ENCODE measurements at regions not wholly inside any gene's neighbourhood (a gene's known extent, or its start where the extent isn't known, plus 50 kb on each side); places are given as distances from the start of the nearest gene placed in this dataset.

GRCh38 chr10:109762555-109762954 lies 160.8 kb downstream of the XPNPEP1 start:
- TF ChIP-seq, protein P1, sequence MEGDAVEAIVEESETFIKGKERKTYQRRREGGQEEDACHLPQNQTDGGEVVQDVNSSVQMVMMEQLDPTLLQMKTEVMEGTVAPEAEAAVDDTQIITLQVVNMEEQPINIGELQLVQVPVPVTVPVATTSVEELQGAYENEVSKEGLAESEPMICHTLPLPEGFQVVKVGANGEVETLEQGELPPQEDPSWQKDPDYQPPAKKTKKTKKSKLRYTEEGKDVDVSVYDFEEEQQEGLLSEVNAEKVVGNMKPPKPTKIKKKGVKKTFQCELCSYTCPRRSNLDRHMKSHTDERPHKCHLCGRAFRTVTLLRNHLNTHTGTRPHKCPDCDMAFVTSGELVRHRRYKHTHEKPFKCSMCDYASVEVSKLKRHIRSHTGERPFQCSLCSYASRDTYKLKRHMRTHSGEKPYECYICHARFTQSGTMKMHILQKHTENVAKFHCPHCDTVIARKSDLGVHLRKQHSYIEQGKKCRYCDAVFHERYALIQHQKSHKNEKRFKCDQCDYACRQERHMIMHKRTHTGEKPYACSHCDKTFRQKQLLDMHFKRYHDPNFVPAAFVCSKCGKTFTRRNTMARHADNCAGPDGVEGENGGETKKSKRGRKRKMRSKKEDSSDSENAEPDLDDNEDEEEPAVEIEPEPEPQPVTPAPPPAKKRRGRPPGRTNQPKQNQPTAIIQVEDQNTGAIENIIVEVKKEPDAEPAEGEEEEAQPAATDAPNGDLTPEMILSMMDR (conservative IDR thresholded peaks at IDR 0.05; ENCODE audit: low read depth, low read length) = no peak
- TF ChIP-seq POLR2A (IDR thresholded peaks at IDR 0.05; ENCODE audit: low read depth, low read length) (no peak), MXI1 (IDR thresholded peaks at IDR 0.05; ENCODE audit: borderline replicate concordance, low read depth, low read length) (no peak), SMC3 (IDR thresholded peaks at IDR 0.05; ENCODE audit: low read depth, low read length) (no peak), RAD21 (IDR thresholded peaks at IDR 0.05; ENCODE audit: low read length) (no peak), CEBPB (IDR thresholded peaks at IDR 0.05; ENCODE audit: low read depth, low read length) (no peak), RFX5 (IDR thresholded peaks at IDR 0.05; ENCODE audit: low read depth, low read length) (no peak), MAFK (IDR thresholded peaks at IDR 0.05; ENCODE audit: low read depth, low read length) (no peak), CHD1 (IDR thresholded peaks at IDR 0.05; ENCODE audit: low read depth, low read length) (no peak), BHLHE40 (IDR thresholded peaks at IDR 0.05; ENCODE audit: low read depth, low read length) (no peak), RCOR1 (IDR thresholded peaks at IDR 0.05; ENCODE audit: insufficient replicate concordance, low read length) (no peak)
- TF ChIP-seq, protein P2, sequence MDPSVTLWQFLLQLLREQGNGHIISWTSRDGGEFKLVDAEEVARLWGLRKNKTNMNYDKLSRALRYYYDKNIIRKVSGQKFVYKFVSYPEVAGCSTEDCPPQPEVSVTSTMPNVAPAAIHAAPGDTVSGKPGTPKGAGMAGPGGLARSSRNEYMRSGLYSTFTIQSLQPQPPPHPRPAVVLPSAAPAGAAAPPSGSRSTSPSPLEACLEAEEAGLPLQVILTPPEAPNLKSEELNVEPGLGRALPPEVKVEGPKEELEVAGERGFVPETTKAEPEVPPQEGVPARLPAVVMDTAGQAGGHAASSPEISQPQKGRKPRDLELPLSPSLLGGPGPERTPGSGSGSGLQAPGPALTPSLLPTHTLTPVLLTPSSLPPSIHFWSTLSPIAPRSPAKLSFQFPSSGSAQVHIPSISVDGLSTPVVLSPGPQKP (IDR thresholded peaks at IDR 0.05; ENCODE audit: borderline replicate concordance, low read depth, low read length) = no peak
- TF ChIP-seq, protein P3, sequence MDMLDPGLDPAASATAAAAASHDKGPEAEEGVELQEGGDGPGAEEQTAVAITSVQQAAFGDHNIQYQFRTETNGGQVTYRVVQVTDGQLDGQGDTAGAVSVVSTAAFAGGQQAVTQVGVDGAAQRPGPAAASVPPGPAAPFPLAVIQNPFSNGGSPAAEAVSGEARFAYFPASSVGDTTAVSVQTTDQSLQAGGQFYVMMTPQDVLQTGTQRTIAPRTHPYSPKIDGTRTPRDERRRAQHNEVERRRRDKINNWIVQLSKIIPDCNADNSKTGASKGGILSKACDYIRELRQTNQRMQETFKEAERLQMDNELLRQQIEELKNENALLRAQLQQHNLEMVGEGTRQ (IDR thresholded peaks at IDR 0.05; ENCODE audit: low read depth, low read length) = no peak

Measured in IMR-90 (cell line).